Peyer's patch (tissue), 4 donors: ENCODE measurements at regions not wholly inside any gene's neighbourhood (a gene's known extent, or its start where the extent isn't known, plus 50 kb on each side); places are given as distances from the start of the nearest gene placed in this dataset.
"Not testable (repeated sequence)": the region's sequence is repeated elsewhere in the genome, so short reads cannot be mapped to it uniquely, and the experiment has no call there.

ENCODE experiments used
- DNase-seq, 3 donors: peaks; one replicate each; pipeline ENCODE4 v3.0.0-alpha.2; 2017 to 2019
- H3K27ac ChIP-seq, 4 donors: fragments of 200-600 bp; sonication (generic); one replicate each; pipeline ENCODE4 v1.5.1; 2016 to 2019
- H3K27me3 ChIP-seq, 2 donors: fragments of 200-600 bp; sonication (generic); one replicate each; pipeline ENCODE4 v1.5.1; 2019
- H3K36me3 ChIP-seq, 3 donors: fragments of 200-600 bp; sonication (generic); one replicate each; pipeline ENCODE4 v1.5.1; 2016 to 2019
- H3K4me1 ChIP-seq, 4 donors: fragments of 200-600 bp; sonication (generic); one replicate each; pipeline ENCODE4 v1.5.1; 2016 to 2019
- H3K4me3 ChIP-seq, 4 donors: fragments of 200-600 bp; sonication (generic); 1 replicate in 3 of 4; 2 replicates in 1 of 4; pipeline ENCODE4 v1.5.1; 2016 to 2019; ENCODE audit warnings: mild to moderate bottlenecking in 1 of 4
- H3K9me3 ChIP-seq, 4 donors: fragments of 200-600 bp; sonication (generic); one replicate each; pipeline ENCODE4 v1.5.1; 2016 to 2019; ENCODE audit warnings: mild to moderate bottlenecking in 1 of 4
- POLR2A ChIP-seq, 2 donors: fragments of 450-650 bp; IDR thresholded peaks; one replicate each; pipeline ENCODE4 v1.5.1; 2017; ENCODE audit warnings: antibody characterized with exemption in 2 of 2, mild to moderate bottlenecking in 2 of 2, moderate library complexity in 2 of 2
- TF ChIP-seq, protein P1 (sequence below), 6 experiments: fragments of 450-650 bp in 4 of 6; fragments of 200-600 bp in 2 of 6; sonication (generic) in 1 of 6; IDR thresholded peaks; one replicate each; pipeline ENCODE4 v1.5.1; 2017 to 2019; ENCODE audit warnings: antibody characterized with exemption in 6 of 6, mild to moderate bottlenecking in 3 of 6, moderate library complexity in 1 of 6

DNA sequence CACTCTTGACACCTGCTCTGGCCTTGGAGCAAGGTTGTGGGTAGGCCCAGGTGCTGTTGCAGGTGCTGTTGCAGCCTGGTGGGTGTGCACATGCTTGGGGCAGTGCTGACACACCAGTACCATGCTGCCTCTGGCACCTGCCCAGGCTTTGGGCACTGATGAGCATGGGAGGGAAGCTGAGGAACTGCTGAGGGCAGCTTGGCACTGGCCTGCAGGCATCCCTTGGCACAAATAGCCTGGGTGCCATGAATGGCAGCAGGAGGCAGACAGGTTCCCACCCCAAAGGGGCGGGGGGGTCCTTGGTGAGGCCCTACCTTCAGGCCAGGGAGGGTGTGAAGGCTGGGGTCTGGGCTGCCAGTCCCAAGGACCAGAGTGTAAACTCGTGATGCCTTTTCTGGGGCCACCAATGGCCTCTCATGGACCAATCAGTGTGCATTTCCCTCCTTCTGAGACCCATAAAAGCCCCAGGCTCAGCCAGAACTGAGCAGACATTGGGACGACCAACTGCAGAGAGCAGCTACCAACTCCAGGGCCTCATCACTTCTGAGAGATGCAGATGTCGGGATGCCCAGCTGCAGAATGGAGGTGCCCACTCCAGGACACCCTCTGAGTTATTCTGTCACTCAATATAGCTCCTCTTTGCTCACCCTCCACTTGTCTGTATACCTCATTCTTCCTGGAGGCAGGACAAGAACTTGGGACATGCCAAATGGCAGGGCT is 547.4 kb downstream of the ZWINT start:
- Histone ChIP-seq H3K36me3 (no peaks in the 10 kb centered on the region), H3K27me3 (no peaks in the 10 kb centered on the region), H3K9me3 (no peaks in the 10 kb centered on the region), H3K27ac (no peak overlapping the region), H3K4me3 (no peak overlapping the region), H3K4me1 (no peaks in the 10 kb centered on the region)
- TF ChIP-seq POLR2A (IDR thresholded peaks at IDR 0.05): no peak
- TF ChIP-seq, protein P1, sequence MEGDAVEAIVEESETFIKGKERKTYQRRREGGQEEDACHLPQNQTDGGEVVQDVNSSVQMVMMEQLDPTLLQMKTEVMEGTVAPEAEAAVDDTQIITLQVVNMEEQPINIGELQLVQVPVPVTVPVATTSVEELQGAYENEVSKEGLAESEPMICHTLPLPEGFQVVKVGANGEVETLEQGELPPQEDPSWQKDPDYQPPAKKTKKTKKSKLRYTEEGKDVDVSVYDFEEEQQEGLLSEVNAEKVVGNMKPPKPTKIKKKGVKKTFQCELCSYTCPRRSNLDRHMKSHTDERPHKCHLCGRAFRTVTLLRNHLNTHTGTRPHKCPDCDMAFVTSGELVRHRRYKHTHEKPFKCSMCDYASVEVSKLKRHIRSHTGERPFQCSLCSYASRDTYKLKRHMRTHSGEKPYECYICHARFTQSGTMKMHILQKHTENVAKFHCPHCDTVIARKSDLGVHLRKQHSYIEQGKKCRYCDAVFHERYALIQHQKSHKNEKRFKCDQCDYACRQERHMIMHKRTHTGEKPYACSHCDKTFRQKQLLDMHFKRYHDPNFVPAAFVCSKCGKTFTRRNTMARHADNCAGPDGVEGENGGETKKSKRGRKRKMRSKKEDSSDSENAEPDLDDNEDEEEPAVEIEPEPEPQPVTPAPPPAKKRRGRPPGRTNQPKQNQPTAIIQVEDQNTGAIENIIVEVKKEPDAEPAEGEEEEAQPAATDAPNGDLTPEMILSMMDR (IDR thresholded peaks at IDR 0.05): no peak
- DNase-seq: no peak

DNA sequence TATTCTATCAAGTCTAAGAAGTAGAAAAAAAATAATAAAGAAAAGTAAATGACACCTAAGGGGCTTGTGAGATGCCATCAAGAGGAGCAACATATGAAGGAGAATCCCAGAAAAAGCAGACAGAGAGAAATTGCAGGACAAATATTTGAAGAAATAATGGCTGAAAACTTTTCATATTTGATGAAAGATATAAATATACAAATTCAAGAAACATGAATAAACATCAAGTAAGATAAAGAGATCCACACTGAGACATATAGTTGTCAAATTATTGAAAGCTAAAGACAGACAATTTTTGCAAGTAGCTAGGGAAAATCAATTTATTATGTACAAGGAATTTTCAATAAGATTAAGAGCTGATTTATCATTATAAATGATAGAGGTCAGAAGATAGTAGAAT is 558.0 kb downstream of the ZWINT start:
- Histone ChIP-seq H3K9me3 (no peaks in the 10 kb centered on the region), H3K27me3 (no peaks in the 10 kb centered on the region), H3K4me1 (no peaks in the 10 kb centered on the region), H3K36me3 (no peaks in the 10 kb centered on the region), H3K27ac (no peak overlapping the region), H3K4me3 (no peak overlapping the region)
- TF ChIP-seq, protein P1 (IDR thresholded peaks at IDR 0.05): no peak
- TF ChIP-seq POLR2A (IDR thresholded peaks at IDR 0.05): no peak
- DNase-seq: no peak

DNA sequence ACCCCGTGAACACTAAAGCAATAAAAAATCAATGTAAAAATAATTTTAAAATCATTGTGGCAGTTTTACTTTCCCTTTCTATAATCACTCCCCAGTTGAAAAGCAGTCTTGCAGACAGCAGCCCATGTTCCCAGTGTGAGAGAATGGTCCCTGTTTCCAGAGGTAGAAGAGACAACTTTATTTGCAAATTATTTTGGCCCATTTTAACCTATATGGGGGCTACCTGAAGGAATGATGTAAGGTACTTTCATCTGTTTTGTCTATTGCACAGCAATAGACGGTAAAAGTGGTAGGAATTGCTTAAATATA is 559.8 kb downstream of the ZWINT start:
- no peak overlapping the region for H3K27ac ChIP-seq
- no peak for DNase-seq
- H3K36me3 ChIP-seq: no peaks in the 10 kb centered on the region
- H3K4me3 ChIP-seq: no peak overlapping the region
- H3K27me3 ChIP-seq: no peaks in the 10 kb centered on the region
- no peak for TF ChIP-seq POLR2A (IDR thresholded peaks at IDR 0.05)
- TF ChIP-seq, protein P1 (IDR thresholded peaks at IDR 0.05): no peak
- H3K9me3 ChIP-seq: no peaks in the 10 kb centered on the region
- no peaks in the 10 kb centered on the region for H3K4me1 ChIP-seq

DNA sequence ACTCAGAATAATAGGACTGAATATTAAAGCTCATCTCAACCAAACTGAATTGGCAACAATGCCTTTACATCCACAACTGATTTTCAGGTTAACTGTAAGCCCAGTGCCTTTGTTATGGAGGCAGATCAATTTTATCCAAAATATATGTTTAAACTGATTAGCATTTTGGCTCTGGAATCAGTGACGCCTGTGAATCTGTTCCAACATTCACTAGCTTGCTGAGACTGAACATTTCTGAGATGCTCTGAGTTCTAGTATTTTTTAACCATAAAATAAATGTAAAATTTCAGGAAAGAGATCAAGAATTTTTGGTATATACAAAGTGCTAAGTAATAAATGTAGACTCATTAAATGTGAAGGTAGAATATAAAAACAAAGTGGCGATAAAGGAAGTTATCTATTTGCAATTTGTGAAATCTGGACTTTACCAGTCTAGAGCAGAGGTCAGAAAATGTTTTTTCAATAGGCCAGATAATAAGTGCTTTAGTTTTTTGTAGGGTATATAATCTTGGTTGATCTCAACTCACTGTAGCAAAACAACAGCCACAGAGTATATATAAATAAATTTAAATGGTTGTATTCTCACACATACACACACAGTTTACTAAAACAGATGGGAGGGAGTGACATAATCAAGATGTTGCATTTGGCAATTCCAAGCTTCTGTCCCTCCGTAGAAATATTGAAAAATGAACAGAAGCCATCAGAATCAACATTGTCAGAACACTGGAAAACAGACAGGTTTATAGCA is 560.3 kb downstream of the ZWINT start:
- H3K27me3 ChIP-seq: no peaks in the 10 kb centered on the region
- no peak for TF ChIP-seq POLR2A (IDR thresholded peaks at IDR 0.05)
- TF ChIP-seq, protein P1 (IDR thresholded peaks at IDR 0.05): no peak
- no peaks in the 10 kb centered on the region for H3K9me3 ChIP-seq
- H3K27ac ChIP-seq: no peak overlapping the region
- no peak for DNase-seq
- H3K4me1 ChIP-seq: no peaks in the 10 kb centered on the region
- no peak overlapping the region for H3K4me3 ChIP-seq
- H3K36me3 ChIP-seq: no peaks in the 10 kb centered on the region

DNA sequence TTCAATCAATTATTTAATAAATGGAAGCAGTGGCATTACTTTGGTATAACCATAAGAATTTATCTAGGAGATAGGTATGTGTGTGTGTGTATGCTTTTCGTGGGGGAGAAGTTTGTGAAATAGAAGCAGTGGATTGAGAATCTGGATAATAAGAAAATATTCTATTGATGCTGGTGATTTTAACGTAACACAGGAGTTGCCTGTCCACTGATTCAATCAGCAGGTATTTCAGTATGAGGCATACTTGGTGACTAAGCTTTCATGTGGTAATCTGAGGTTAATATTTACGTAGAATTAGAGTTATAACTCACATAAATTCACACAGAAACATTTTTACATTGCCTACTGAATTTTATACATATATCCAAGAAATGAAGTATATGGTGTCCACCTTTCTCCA is 568.0 kb downstream of the ZWINT start:
- Histone ChIP-seq H3K9me3 (no peaks in the 10 kb centered on the region), H3K4me3 (no peak overlapping the region), H3K27ac (no peak overlapping the region), H3K36me3 (no peaks in the 10 kb centered on the region), H3K27me3 (no peaks in the 10 kb centered on the region), H3K4me1 (no peaks in the 10 kb centered on the region)
- no peak for DNase-seq
- no peak for TF ChIP-seq POLR2A (IDR thresholded peaks at IDR 0.05)
- TF ChIP-seq, protein P1 (IDR thresholded peaks at IDR 0.05): no peak

DNA sequence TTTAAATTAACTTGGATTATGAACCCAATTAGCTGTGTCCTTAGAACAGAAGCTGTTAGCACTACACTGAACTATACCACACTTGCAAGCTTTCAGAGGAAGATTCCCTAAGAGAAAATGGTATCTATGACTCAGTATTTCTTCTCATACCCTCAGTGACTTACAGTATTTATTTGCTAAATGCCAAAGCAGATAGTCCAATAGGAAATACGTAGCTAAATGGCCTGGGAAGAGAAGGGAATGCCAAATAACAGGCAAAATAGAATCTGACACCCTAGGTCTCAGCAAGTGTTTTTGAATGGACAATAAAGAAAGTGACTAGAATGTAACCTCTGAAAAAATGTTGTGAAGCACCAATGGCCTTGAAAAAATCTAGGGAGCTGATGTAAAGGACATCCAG is 570.8 kb downstream of the ZWINT start:
- not testable (repeated sequence) for H3K27ac ChIP-seq, H3K4me1 ChIP-seq, DNase-seq, H3K27me3 ChIP-seq, H3K9me3 ChIP-seq, H3K4me3 ChIP-seq, H3K36me3 ChIP-seq
